ENCODE measurements at regions not wholly inside any gene's neighbourhood (a gene's known extent, or its start where the extent isn't known, plus 50 kb on each side); places are given as distances from the start of the nearest gene placed in this dataset.

DNA sequence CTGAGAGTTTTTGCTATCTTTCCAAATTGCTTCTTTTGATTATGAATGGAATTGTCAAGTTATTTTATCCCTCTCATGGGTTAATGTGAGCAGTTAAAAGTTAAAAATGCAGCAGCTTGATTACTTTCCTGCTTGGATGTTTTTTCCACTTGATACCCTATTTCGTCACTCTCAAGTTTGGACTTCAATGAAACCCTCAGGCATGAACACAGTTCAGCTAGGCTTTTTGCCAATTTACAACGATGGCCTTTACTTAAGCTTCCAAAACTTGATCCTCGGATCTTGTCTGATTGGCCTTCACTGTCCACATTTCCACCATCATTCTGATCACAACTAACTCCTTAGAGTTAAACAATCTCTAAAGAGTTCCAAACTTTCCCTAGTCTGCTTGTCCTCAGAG, 752.4 kb upstream of the PRMT6 start:
- TF ChIP-seq POLR2A (IDR thresholded peaks at IDR 0.05; ENCODE audit: low read depth, low read length) (no peak), POLR2AphosphoS5 (IDR thresholded peaks at IDR 0.05; ENCODE audit: low read depth, low read length) (no peak)
